ENCODE measurements at regions not wholly inside any gene's neighbourhood (a gene's known extent, or its start where the extent isn't known, plus 50 kb on each side); places are given as distances from the start of the nearest gene placed in this dataset.

DNA sequence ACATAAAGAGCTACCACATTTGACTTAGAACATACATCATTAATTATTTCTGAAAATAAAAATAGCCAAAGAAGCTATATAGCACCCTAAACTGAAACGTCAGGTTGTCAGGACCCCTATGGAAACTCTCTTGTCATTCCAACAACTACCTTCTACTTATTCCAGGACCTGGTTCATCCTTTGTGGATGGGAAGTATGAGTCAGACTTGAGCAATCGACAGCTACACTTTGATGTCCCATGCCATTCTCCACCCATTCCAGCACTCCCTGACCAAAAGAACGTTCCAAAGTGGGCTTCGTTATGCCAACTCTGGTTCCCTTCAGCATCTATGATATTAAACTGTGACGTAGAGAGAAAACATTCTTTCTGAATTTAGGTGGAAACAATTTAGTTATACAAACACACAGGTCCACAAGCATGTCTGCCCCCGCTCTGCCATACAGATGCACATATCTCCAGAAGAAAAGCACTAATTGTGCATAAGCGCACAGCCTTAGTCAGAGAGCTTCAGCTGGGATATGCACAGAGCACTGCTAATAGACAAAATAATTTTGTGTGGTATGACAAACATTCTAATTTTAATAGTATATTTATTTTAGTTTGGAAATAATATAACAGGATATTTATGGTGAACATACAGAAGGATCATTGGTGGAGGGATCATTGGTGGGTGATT is 723.1 kb upstream of the B3GALT2 start:
- TF ChIP-seq FOXP2 (optimal IDR thresholded peaks at IDR 0.05; ENCODE audit: borderline replicate concordance, extremely low read depth, extremely low read length, insufficient read depth) (no peak), TAF1 (IDR thresholded peaks at IDR 0.05; ENCODE audit: borderline replicate concordance, insufficient read depth, low read length) (no peak), REST (IDR thresholded peaks at IDR 0.05; ENCODE audit: insufficient read depth in 1 of 2, low read depth in 2 of 2, low read length in 2 of 2) (no peak), POLR2AphosphoS5 (IDR thresholded peaks at IDR 0.05; ENCODE audit: low read depth, low read length) (no peak), SIN3A (IDR thresholded peaks at IDR 0.05; ENCODE audit: borderline replicate concordance, insufficient read depth, low read length) (no peak)

DNA sequence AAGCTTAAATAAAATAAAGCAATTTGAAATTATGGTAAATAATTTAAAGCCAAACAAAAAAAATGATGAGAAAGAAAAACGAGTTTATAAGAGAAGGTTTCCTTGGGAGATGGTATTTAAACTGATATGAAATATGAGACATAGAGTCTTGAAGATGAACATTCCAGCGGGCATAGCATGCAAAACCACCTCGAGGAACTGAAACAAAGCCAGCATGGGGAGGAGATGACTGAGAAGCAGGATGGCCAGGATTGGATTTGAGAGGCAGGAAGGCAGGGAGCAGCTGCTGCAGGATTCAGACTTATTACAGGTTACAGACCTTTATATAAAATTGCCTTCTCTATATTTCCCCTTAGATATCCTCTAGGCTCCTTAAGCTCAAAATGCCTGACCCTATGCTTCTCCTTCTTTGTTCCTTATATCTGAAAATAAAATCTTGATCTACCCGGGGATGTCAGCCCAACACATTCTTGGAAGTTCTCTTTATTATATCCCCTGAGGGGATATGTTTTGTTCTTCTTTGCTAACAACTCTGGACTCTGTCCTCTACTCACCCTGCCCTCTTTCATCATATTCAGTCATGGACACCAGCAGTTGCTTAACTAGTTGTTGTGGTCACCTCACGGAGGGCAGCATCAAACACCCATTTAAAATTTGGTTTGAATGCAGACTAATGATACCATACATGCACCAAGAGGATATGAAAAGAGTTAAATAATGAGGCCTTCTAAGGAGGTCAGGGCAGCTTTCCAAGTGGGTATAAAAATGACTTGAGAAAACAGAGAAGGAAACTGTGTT is 719.1 kb upstream of the B3GALT2 start:
- TF ChIP-seq POLR2AphosphoS5 (IDR thresholded peaks at IDR 0.05; ENCODE audit: low read depth, low read length) (no peak), TAF1 (IDR thresholded peaks at IDR 0.05; ENCODE audit: borderline replicate concordance, insufficient read depth, low read length) (no peak), REST (IDR thresholded peaks at IDR 0.05; ENCODE audit: insufficient read depth in 1 of 2, low read depth in 2 of 2, low read length in 2 of 2) (no peak), FOXP2 (optimal IDR thresholded peaks at IDR 0.05; ENCODE audit: borderline replicate concordance, extremely low read depth, extremely low read length, insufficient read depth) (no peak), SIN3A (IDR thresholded peaks at IDR 0.05; ENCODE audit: borderline replicate concordance, insufficient read depth, low read length) (no peak)

DNA sequence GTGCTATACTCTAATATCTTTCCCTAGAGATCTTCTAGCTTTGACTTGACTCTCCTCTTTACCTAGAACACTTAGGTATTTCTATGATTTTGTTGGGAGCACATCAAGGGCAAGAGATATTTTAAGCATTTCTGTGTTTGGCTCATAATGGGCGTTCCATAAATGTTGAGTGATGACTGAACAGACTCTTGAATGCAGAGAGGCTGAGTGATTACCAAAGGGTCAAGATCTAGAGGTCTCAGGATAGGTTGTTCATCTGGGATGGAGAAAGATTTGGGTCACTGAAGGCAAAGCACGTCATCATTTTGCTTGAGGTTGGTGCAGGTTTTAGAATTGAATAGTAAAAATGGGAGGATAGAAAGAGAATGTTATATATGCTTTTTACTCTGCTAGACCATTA is 705.4 kb upstream of the B3GALT2 start:
- TF ChIP-seq POLR2AphosphoS5 (IDR thresholded peaks at IDR 0.05; ENCODE audit: low read depth, low read length): no peak
- no peak for TF ChIP-seq SIN3A (IDR thresholded peaks at IDR 0.05; ENCODE audit: borderline replicate concordance, insufficient read depth, low read length)
- no peak for TF ChIP-seq REST (IDR thresholded peaks at IDR 0.05; ENCODE audit: insufficient read depth in 1 of 2, low read depth in 2 of 2, low read length in 2 of 2)
- TF ChIP-seq TAF1 (IDR thresholded peaks at IDR 0.05; ENCODE audit: borderline replicate concordance, insufficient read depth, low read length): no peak
- no peak for TF ChIP-seq FOXP2 (optimal IDR thresholded peaks at IDR 0.05; ENCODE audit: borderline replicate concordance, extremely low read depth, extremely low read length, insufficient read depth)

GRCh38 chr1:193890935-193891334 is 704.5 kb upstream of the B3GALT2 start:
- TF ChIP-seq POLR2AphosphoS5 (IDR thresholded peaks at IDR 0.05; ENCODE audit: low read depth, low read length) (no peak), FOXP2 (optimal IDR thresholded peaks at IDR 0.05; ENCODE audit: borderline replicate concordance, extremely low read depth, extremely low read length, insufficient read depth) (no peak), REST (IDR thresholded peaks at IDR 0.05; ENCODE audit: insufficient read depth in 1 of 2, low read depth in 2 of 2, low read length in 2 of 2) (no peak), TAF1 (IDR thresholded peaks at IDR 0.05; ENCODE audit: borderline replicate concordance, insufficient read depth, low read length) (no peak), SIN3A (IDR thresholded peaks at IDR 0.05; ENCODE audit: borderline replicate concordance, insufficient read depth, low read length) (no peak)
